ENCODE measurements at regions not wholly inside any gene's neighbourhood (a gene's known extent, or its start where the extent isn't known, plus 50 kb on each side); places are given as distances from the start of the nearest gene placed in this dataset.

DNA sequence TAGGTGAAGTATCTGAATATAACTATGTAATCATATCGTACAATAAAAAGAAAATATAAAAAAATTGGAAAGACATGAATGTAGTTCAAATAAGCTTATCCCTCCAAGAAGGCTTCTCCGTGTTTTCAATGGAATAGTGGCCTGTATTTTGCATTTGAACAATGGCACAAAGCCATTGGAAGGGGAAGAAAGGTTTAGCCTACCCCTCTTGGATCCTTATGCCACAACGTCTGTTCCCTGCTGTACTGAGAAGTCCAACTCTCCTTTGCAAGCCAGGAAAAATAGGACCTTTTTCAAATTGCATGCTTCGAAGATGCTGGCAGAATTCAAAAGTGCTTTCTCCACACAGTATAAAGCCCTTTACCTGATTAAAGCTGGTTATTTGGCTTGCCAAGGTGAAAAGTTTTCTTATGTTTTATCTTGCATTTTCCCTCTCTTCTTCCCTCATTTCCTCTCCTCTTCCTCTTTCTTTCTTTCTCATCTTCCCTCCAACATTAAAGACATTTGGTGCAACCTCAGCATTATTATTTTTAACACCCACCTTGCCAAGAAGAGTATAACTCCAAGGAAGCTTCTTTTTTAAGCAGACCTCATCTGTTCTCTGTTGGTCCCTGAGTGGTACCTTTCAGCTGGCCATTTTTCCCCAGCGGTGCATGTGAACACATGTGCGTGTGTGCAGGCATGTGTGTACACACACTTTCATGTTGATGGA, 968.6 kb upstream of the RBFOX1 start:
- Histone ChIP-seq H3K9me2 (ENCODE audit: insufficient read depth) (no peaks in the 10 kb centered on the region), H2AFZ (no peak overlapping the region), H3K4me2 (no peak overlapping the region), H3K79me2 (replicated peaks; ENCODE audit: insufficient read depth) (no peaks in the 10 kb centered on the region), H3K27ac (ENCODE audit: low read depth) (no peak overlapping the region), H3K36me3 (ENCODE audit: insufficient read depth) (peaks cover 4% of the 10 kb centered on the region; the same call in 1 of the 2 replicates), H3K4me1 (ENCODE audit: insufficient read depth) (no peaks in the 10 kb centered on the region), H4K20me1 (replicated peaks; ENCODE audit: insufficient read depth) (no peaks in the 10 kb centered on the region), H3K27me3 (ENCODE audit: insufficient read depth) (no peaks in the 10 kb centered on the region), H3F3A (replicated peaks; ENCODE audit: low read depth) (no peaks in the 10 kb centered on the region), H3K4me3 (no peak overlapping the region)
- Mint-ChIP-seq H3K36me3 (ENCODE audit: low read depth) (peaks cover 4% of the 10 kb centered on the region; the same call in 1 of the 3 replicates), H3K27me3 (ENCODE audit: insufficient read depth, low read depth, poor library complexity) (no peaks in the 10 kb centered on the region), H3K27ac (no peak overlapping the region), H3K9me3 (no peaks in the 10 kb centered on the region), H3K4me3 (no peak overlapping the region), H3K4me1 (peaks cover 13% of the 10 kb centered on the region)
- TF ChIP-seq REST (IDR thresholded peaks at IDR 0.05; ENCODE audit: unreplicated experiment), result no peak
- TF ChIP-seq EZH2 (IDR thresholded peaks at IDR 0.05; ENCODE audit: low read depth, unreplicated experiment), result no peak
- TF ChIP-seq STAT1 (IDR thresholded peaks at IDR 0.05; ENCODE audit: unreplicated experiment), result no peak
- TF ChIP-seq, protein P1, sequence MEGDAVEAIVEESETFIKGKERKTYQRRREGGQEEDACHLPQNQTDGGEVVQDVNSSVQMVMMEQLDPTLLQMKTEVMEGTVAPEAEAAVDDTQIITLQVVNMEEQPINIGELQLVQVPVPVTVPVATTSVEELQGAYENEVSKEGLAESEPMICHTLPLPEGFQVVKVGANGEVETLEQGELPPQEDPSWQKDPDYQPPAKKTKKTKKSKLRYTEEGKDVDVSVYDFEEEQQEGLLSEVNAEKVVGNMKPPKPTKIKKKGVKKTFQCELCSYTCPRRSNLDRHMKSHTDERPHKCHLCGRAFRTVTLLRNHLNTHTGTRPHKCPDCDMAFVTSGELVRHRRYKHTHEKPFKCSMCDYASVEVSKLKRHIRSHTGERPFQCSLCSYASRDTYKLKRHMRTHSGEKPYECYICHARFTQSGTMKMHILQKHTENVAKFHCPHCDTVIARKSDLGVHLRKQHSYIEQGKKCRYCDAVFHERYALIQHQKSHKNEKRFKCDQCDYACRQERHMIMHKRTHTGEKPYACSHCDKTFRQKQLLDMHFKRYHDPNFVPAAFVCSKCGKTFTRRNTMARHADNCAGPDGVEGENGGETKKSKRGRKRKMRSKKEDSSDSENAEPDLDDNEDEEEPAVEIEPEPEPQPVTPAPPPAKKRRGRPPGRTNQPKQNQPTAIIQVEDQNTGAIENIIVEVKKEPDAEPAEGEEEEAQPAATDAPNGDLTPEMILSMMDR (conservative IDR thresholded peaks at IDR 0.05; ENCODE audit: low read depth in 2 of 2), result no peak
- no peak for TF ChIP-seq NANOG (IDR thresholded peaks at IDR 0.05; ENCODE audit: borderline replicate concordance)
- TF ChIP-seq CREB1 (CRISPR knock-in tag; IDR thresholded peaks at IDR 0.05; ENCODE audit: low read depth), result no peak
- TF ChIP-seq EZH2phosphoT487 (IDR thresholded peaks at IDR 0.05; ENCODE audit: unreplicated experiment), result no peak
- no peak for TF ChIP-seq ZNF462 (CRISPR knock-in tag; IDR thresholded peaks at IDR 0.05)
- no peak for TF ChIP-seq POLR2AphosphoS5 (IDR thresholded peaks at IDR 0.05; ENCODE audit: low read depth)
- no peak for TF ChIP-seq ZNF114 (CRISPR knock-in tag; IDR thresholded peaks at IDR 0.05)
- TF ChIP-seq ZNF331 (CRISPR knock-in tag; IDR thresholded peaks at IDR 0.05; ENCODE audit: low read depth), result no peak
- no peak for TF ChIP-seq ETS1 (IDR thresholded peaks at IDR 0.05)
- TF ChIP-seq JUNB (IDR thresholded peaks at IDR 0.05; ENCODE audit: unreplicated experiment), result no peak
- DNase-seq (ENCODE audit: low spot score) (no peak), ATAC-seq (peak; percentile 31; the same call in 2 of the 3 replicates)
